NCI-H510A treated with DMSO at 0.1 percent for 48 hours (cell line): ENCODE measurements at regions not wholly inside any gene's neighbourhood (a gene's known extent, or its start where the extent isn't known, plus 50 kb on each side); places are given as distances from the start of the nearest gene placed in this dataset.

ENCODE experiments used
- DNase-seq: peaks from one replicate; lab custom pipeline; 2025; lab: John Stamatoyannopoulos, UW

DNA sequence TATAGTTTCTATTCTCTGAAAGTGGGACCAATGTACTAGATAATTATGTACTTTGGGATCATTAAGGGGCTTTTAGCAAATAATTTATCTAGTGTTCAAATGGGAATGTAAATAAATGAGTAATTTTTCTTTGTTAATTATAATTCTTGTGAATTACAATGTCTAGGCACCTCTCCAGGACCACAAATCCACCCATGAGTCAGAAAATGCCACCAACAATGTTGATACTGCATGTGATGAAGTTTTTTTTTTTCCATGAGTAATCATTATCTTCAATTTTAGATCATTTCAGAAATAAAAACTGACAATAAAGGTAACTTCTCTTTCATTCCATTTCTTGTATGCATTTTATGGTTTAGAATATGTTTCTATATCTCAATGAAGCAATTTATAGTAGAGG, 470.3 kb downstream of the VRK1 start:
- no peak for DNase-seq

DNA sequence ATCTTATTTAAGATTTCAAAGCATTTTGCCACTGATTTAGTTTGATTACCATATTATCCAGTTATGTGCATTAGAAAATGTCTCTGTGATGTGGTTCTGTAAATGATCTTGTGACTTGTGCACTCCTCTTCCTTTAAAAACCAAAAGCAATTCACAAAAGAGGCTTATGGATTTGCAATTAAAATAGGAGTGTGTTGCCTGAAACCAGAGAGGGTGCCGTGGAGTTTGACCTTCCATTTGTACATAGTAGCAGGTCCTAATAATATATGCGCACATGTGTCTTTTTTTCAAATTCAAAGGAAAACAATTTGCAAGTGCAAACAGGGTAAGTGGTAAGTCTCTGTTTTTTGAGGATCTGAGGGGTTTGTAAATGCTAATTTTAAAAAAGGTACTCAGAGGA, 470.9 kb downstream of the VRK1 start:
- no peak for DNase-seq

DNA sequence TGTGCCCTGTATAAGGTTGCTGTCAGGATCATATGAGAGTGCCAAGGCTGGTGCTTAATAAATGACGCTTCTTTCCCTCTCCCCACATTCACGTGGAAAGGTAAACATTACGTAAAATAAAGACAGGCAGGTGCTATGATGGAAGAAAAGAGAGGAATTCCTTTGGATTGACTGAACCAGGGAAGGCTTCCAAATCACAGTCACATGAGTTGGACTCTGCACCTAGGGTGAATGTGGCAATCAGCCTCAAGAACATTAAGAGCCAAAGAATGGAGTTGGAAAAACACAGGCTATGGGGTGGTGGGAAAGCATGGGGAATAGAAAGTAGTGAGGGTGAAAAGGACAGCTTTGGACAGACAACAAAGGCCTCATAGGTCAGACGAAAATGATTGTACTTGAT, 473.1 kb downstream of the VRK1 start:
- no peak for DNase-seq

DNA sequence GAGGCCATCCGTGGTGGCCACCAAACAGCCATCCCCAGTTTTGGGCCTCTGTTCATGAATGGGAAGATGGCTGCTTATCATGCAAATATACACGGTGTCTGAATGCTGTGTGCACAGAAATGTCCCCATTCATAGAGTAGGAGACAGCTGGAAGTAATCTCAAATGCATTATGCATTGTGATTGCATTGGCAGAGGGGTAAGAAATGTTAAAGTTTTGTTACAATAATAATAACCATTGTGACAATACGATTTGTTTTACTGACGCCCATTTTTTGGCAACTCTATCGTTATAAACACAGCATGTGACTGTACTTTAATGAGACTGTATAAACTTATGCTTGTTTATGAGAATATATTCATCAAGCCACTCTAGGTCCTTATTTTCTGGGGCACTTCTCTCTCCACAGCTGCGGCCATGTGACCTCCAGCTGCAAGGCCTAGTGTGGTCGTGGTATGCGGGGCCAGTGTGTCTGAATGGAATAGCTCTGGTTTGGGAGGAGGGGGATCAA, 474.3 kb downstream of the VRK1 start:
- DNase-seq: no peak

- no peak for DNase-seq
These were observed 476.4 kb downstream of the VRK1 start for GRCh38 chr14:97273540-97273939.

- no peak for DNase-seq
These were observed 477.4 kb downstream of the VRK1 start for GRCh38 chr14:97274626-97275025.

GRCh38 chr14:97275276-97275675, 478.1 kb downstream of the VRK1 start:
- DNase-seq: no peak

DNA sequence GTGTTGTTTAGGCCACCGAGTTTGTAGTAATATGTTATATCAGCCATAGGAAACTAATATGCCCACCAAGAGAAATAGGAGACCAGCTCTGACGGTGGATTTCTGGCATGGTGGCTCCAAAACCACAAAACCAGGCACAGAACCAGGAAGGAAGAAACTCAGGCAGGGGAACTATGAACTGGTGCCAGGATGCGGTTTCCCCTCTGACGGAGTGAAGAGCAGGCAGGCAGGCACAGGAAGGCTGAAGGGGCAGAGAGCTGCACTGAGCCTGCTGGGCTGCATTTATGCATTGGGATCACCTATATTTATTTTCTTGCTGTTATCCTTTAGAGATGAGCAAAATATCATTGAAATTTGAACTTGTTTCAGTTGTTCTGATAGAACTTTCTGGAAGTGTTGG, 479.4 kb downstream of the VRK1 start:
- no peak for DNase-seq

DNA sequence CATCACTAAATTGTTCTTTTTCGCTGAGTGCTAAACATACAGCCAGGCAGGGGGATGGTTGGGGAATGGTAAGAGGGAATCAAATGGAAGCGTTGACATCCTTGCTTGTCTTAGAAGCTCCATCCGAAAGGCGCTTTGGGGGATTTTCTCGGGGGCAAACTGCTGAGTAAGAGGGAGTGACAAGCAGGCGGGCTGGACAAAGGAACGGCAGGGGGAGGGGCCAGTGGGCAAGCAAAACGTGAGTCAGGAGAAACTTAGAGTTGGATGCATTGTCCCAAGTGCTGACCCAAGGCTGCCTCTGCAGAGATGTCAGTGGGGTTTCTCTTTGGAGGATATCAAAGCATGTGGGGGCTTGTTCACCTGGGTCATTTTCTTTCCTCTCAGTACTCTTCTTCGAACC, 480.5 kb downstream of the VRK1 start:
- DNase-seq: no peak

DNA sequence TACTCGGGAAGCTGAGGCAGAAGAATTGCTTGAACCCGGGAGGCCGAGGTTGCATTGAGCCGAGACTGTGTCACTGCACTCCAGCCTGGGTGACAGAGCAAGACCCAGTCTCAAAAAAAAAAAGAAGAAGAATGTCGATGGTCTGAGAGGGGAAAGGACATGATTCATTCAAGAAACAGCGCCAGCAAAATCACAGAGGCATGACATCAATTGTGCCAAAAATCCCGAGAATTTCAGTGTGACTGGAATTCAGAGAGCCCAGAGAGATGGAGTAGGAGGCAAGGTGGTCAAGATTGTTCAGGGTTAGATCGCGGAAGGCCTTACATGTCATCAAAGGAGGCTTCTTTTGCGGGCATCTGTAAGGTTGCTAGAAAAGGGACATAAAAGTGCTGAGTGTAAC, 483.3 kb downstream of the VRK1 start:
- DNase-seq: no peak

GRCh38 chr14:97281741-97282140, 484.6 kb downstream of the VRK1 start:
- DNase-seq: no peak

DNA sequence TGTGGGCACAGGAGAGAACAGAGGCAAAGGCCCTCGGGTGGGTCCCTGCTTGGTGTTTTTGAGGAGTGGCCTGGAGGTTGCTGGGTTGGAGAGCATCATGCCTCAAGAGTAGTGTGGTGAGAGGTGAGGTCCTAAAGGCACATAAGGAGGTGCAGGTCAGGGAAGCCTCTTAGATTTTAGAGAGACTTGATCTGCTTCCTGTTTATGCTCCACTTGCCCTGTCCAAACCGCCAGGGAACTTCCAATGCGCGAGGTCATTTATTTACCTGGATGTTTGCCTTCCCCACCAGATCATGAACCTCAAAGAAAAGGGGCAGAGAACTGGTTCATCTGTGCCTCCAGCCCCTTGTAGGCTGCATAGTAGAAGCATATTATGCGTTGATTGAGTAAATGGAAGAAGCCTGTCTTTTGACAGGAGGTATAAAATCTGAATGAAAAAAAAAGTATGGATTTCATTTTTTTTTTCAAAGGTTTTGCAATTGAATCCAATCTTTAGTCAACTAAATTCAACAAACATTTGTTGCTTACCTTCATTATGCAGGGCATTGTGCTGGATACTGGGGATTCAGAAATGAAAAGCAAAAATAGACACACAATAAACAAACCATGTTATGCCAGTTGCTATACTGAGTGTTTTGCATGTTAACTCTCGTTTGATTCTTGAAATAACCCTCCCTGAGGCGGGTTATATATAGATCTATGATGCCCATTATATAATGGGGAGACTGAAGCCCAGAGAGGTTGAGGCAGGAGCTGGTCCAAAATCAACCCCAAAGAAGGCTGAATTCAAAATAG, 485.2 kb downstream of the VRK1 start:
- DNase-seq: no peak

DNA sequence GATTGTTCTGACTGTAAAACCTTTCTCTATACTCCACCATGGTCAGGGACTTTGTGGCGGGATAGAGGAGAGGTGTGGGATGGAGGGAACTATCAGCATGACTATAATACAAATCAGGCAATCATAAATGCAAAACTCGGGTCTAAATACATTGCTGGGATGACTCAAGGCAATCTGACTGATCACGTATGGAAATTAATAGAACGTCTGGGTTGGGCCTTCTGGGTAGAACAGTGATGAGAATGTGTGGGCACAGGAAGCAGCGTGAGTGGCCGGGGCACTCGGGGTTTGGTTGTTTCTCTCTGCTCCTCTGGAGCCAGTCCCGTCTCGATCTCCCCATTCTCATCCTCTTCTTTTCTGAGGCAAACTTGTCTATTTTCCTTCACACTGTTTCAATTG, 485.8 kb downstream of the VRK1 start:
- no peak for DNase-seq

DNA sequence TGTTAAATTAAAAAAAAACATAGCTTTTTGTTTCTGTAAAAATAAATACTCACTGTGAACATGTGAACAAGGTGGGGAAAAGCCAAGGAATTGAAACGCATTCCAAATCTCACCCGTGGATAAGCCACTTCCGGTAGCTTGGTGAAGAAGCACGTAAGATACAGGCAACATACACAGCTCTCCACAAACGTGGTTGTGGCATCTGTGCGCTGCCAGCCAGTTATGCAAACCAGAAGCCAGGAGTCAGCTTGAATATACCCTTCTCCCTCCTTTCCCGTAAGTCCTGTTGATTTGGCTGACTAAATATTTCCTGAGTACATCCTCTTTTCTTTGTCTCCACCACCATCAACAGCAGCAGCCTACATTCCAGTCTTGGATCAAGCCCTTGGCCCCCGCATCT, 486.2 kb downstream of the VRK1 start:
- DNase-seq: no peak

DNA sequence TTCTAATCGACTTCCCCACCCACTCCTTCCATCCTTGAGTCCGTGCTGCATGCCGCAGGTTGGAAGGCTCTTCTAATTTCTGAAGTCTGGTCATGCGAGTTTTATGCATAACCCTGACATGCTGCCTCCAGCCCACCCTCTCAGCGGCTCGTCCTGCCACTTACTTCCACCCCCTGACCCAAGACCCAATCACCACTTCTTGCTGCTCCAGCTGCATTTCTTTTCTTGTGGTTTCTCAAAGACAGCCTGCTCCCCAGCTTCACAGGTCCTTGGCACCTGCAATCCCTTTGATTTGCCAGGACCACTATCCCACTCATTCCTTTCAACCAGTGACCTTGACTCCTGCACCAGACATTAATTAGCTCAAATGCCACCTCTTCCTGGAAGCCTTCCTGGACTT, 486.7 kb downstream of the VRK1 start:
- DNase-seq: no peak

DNA sequence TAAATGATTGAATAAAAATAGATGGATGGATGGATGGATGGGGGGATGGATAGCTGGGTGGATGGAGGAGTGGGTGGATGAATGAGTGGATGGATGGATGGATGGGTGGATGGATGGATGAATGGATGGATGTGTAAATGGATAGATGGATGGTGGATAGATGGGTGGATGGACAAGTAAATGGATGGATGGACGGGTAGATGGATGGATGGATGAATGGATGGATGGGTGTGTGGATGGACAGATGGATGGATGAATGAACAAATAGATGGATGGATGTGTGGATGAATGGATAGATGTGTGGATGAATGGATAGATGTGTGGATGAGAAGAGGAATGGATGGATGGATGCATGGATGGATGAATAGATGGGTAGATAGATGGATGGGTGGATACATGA, 490.8 kb downstream of the VRK1 start:
- no peak for DNase-seq

DNA sequence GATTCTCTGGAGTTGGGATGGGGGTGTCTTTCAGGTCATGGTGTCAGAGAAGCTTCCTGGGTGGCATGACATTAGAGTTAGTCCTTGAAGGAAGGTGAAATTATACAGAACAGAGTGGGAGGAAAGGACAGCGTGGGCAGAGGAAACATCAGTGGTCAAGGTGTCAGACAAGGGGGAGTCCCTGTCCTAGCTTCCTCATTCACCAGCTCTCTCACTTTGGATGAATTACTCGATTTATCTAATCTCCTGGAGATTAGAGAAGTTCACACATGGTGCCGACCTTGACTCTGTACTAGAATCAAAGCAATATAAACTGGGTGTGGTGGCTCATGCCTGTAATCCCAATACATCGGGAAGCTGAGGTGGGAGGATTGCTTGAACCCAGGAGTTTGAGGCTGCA, 492.9 kb downstream of the VRK1 start:
- DNase-seq: no peak

- DNase-seq: no peak
These were observed 493.8 kb downstream of the VRK1 start for GRCh38 chr14:97290977-97291376.

DNA sequence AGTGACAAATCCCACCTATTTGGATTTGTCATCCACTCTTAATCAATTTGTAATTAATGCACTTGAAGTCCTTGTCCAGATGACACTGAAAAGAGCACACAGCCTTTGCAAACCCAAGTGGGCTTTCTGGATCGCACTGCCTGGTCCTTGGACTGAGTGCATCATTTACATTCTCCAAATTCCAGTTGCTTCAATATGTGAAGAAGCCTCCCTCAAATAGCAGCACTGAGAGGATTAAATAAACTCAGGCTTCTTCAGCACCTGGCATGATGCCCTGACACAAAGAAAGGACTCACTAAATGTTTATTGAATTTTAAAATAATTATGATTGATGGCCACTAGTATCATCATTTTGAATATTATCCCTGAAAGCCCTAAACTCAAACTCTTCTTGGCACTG, 496.5 kb downstream of the VRK1 start:
- DNase-seq: no peak

DNA sequence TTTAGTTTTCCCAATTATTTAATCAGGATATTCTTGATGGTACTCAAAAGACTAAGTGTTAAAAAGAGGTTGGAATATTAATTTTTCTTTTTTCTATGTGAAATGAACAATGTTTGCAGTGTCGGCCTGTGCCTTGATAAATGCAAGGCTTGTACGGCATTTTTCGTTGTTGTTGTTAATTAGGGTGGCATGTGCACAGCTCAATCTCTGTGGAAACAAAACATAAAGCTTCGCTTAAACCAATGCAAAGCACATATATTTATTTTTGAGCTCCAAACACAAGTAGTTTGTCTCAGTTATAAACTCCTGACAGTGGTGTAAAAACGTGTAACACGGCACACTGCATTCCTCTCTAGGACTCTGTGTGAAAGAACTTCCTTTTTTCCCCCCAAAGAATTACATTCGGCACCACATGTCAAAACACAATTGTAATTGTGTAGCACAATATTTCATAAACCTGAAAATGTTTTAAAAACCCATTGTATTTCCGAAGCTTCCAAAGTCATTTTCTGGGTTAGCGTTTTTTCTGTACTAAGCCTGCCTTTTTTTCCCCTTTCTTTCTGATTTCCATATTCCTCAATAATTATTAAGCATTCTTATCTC, 498.0 kb downstream of the VRK1 start:
- no peak for DNase-seq

DNA sequence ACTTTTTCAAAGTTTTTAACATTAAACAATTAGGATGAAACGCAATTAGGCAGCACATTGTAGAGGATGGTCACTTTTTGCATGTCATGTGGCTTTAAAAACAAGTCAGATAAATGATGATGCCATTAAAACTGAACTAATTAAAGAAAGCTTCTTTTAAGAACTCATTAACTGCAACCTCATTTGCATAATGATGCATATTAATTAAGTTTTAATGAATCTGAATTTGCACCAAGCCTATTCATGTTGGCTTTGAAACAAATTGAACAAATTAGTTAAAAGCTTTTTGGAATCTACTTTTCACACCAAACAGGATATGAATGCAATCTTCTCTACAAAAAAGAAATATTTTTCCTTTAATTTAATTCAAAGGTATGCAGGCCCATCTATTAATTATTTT, 499.0 kb downstream of the VRK1 start:
- no peak for DNase-seq

GRCh38 chr14:97297100-97297499, 499.9 kb downstream of the VRK1 start:
- DNase-seq: no peak

DNA sequence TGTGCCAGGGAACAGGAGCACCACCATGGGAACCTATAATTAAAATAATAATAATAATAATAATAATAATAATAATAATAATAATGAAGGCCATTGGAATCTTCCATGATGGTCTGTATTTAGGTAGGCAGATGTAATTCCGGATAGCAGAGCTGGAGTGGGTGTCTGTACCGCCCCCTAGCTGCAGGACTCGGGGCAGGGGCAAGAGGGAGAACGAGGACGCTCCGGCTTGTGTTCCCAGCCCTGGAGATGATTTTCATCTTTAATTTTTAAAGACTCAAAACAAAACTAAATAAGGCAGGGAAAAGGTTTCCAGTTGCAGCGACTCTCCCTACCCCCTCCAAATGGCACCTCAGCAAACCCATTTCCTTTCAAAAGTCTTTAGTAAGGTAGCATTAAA, 501.1 kb downstream of the VRK1 start:
- DNase-seq: no peak

- DNase-seq: no peak
These were observed 501.6 kb downstream of the VRK1 start for GRCh38 chr14:97298736-97299135.
